ENCODE measurements at regions not wholly inside any gene's neighbourhood (a gene's known extent, or its start where the extent isn't known, plus 50 kb on each side); places are given as distances from the start of the nearest gene placed in this dataset.
"Not testable (repeated sequence)": the region's sequence is repeated elsewhere in the genome, so short reads cannot be mapped to it uniquely, and the experiment has no call there.

DNA sequence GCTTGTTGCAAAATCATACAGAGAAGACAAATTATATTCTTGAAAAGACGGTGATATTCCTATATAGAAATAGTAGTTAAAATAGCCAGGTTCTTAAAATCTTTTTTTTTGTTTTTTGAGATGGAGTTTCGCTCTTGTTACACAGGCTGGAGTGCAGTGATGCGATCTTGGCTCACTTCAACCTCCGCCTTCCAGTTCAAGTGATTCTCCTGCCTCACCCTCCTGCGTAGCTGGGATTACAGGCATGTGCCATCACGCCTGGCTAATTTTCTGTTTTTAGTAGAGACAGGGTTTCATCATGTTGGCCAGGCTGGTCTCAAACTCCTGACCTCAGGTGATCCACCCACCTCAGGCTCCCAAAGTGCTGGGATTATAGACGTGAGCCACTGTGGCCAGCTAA lies 257.9 kb upstream of the CELF2 start:
- not testable (repeated sequence) for H3K9me3 ChIP-seq (ENCODE audit: control insufficient read depth, insufficient read depth, low read length); DNase-seq (ENCODE audit: low read depth in 4 of 6, low spot score in 6 of 6); H3K27ac ChIP-seq (ENCODE audit: low read depth, low read length); H3K4me3 ChIP-seq (ENCODE audit: low read depth, low read length); H3K4me1 ChIP-seq (ENCODE audit: control insufficient read depth, insufficient read depth, low read length); H3K27me3 ChIP-seq (ENCODE audit: control insufficient read depth, insufficient read depth, low read length); H3K36me3 ChIP-seq (ENCODE audit: control insufficient read depth, insufficient read depth, low read length)
- WGBS (ENCODE audit: insufficient coverage): 97% methylated on average over 3 of the region's 7 CpGs

DNA sequence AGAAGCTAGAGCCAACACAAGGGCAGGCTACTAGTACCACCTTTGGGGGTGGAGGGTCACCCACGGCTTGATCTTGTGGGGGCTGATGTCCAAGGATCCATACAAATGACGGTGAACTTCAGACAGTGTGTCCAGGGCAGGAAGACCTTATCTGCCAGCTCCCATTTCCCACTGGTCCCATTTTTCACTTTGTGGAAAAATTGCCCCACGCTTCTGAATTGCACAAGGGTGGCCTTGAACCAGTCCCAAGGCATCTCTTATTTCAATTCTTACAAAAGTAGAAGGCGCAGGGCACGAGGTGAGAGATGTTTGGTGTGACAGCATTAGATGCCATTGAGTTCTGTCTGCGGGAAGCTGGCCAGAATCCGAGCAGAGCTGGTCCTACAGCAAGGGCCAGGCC lies 252.7 kb upstream of the CELF2 start:
- Histone ChIP-seq H3K4me3 (ENCODE audit: low read depth, low read length) (no peak overlapping the region), H3K27ac (ENCODE audit: low read depth, low read length) (no peak overlapping the region), H3K27me3 (ENCODE audit: control insufficient read depth, insufficient read depth, low read length) (no peaks in the 10 kb centered on the region), H3K36me3 (ENCODE audit: control insufficient read depth, insufficient read depth, low read length) (no peaks in the 10 kb centered on the region), H3K4me1 (ENCODE audit: control insufficient read depth, insufficient read depth, low read length) (no peaks in the 10 kb centered on the region), H3K9me3 (ENCODE audit: control insufficient read depth, insufficient read depth, low read length) (no peaks in the 10 kb centered on the region)
- no peak for DNase-seq (ENCODE audit: low read depth in 4 of 6, low spot score in 6 of 6)
- 96% methylated on average over 7 of the region's 7 CpGs for WGBS (ENCODE audit: insufficient coverage)

DNA sequence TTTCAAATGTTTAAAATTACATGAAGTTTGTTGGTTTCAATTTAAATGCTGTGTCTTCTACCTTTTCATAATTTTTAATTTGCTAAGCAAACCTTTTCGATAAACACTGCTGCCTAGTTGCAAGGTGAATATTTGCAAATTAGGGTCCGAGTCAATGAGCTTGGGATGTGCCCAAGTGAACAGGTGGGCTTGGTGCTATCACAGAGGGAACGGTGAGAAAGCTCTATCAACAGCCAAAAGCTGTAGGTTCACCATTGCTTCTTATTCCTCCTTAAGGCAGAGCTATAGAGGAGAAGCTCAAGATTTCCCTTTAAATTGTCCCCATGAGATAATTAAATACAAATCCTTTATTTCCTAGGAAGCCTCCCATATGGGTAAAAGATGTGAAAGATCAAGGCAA lies 245.3 kb upstream of the CELF2 start:
- H3K4me3 ChIP-seq (ENCODE audit: low read depth, low read length): no peak overlapping the region
- H3K9me3 ChIP-seq (ENCODE audit: control insufficient read depth, insufficient read depth, low read length): no peaks in the 10 kb centered on the region
- 86% methylated on average over 1 of the region's 3 CpGs for whole genome bisulfite sequencing (ENCODE audit: insufficient coverage)
- peak in 1 of 6 donors; percentile 7 for DNase-seq (ENCODE audit: low read depth in 4 of 6, low spot score in 6 of 6)
- H3K27me3 ChIP-seq (ENCODE audit: control insufficient read depth, insufficient read depth, low read length): no peaks in the 10 kb centered on the region
- H3K4me1 ChIP-seq (ENCODE audit: control insufficient read depth, insufficient read depth, low read length): no peaks in the 10 kb centered on the region
- H3K27ac ChIP-seq (ENCODE audit: low read depth, low read length): no peak overlapping the region
- H3K36me3 ChIP-seq (ENCODE audit: control insufficient read depth, insufficient read depth, low read length): no peaks in the 10 kb centered on the region

DNA sequence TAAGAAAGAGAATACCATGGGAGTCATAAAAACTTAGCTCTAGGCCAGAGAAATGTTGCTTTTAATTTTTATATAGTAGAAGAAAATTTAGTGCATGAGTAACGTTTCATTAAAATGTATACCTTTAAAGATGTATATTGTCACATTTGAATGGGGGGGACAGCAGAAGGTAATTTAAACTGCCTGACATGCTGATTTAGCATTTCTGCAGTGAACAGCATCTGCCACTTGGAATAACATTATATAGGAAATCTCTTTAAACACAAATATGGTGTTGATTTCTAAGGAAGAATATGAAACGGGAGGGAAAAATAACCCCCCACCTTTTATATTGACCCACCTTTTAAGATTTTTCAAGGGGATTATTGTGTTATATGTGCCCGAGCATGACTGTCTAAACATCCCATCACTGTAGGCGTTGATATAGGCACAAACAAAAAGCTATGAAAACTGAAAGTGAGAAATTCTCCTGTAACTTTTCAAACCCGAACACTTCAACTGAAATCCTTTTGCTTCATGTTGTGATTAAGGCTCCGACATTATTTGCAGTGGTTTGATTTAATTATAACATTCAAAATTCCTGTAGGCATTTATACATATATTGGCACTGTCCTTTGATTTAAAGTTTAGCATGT lies 244.7 kb upstream of the CELF2 start:
- Histone ChIP-seq H3K36me3 (ENCODE audit: control insufficient read depth, insufficient read depth, low read length) (no peaks in the 10 kb centered on the region), H3K27ac (ENCODE audit: low read depth, low read length) (no peak overlapping the region), H3K9me3 (ENCODE audit: control insufficient read depth, insufficient read depth, low read length) (no peaks in the 10 kb centered on the region), H3K4me1 (ENCODE audit: control insufficient read depth, insufficient read depth, low read length) (no peaks in the 10 kb centered on the region), H3K27me3 (ENCODE audit: control insufficient read depth, insufficient read depth, low read length) (no peaks in the 10 kb centered on the region), H3K4me3 (ENCODE audit: low read depth, low read length) (no peak overlapping the region)
- DNase-seq (ENCODE audit: low read depth in 4 of 6, low spot score in 6 of 6): peak in 1 of 6 donors; percentile 46
- WGBS (ENCODE audit: insufficient coverage): no CpG with 5 or more reads among the region's 6 CpGs

DNA sequence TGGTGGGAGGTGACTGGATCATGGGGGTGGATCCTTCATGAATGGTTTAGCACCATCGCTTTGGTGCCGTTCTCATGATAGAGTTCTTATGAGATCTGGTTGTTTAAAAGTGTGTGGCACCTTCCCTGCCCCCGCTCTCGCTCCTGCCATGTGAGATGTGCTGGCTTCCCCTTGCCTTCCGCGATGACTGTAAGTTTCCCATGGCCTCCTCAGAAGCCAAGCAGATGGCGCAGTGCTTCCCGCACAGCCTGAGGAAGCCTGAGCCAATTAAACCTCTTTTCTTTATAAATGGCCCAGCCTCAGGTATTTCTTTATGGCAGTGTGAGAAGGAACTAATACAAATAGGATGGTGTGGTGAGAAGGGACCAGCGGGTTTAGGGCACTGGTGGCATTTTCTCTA lies 243.3 kb upstream of the CELF2 start:
- no peaks in the 10 kb centered on the region for H3K9me3 ChIP-seq (ENCODE audit: control insufficient read depth, insufficient read depth, low read length)
- 97% methylated on average over 7 of the region's 9 CpGs for WGBS (ENCODE audit: insufficient coverage)
- H3K36me3 ChIP-seq (ENCODE audit: control insufficient read depth, insufficient read depth, low read length): no peaks in the 10 kb centered on the region
- DNase-seq (ENCODE audit: low read depth in 4 of 6, low spot score in 6 of 6): peak in 1 of 6 donors; percentile 40
- no peak overlapping the region for H3K4me3 ChIP-seq (ENCODE audit: low read depth, low read length)
- no peaks in the 10 kb centered on the region for H3K4me1 ChIP-seq (ENCODE audit: control insufficient read depth, insufficient read depth, low read length)
- H3K27me3 ChIP-seq (ENCODE audit: control insufficient read depth, insufficient read depth, low read length): no peaks in the 10 kb centered on the region
- no peak overlapping the region for H3K27ac ChIP-seq (ENCODE audit: low read depth, low read length)

DNA sequence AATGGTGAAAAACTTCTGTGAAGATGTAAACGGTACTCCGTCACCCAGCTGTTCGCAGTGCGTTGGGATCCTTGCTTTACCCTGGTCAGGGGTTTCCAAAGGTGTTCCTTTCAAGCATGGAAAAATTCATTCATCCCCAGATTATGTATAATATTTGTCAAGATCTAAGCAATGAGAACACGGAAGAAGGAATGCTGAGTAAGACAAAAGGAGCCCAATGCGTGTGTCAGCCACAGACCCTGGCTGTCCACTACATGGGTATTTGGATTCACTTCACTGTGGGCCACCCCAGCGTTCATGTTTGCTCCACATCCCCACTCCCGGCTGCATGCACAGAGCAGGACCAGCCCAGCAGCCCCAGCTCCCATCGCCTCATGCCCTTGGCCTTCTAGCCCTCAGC lies 241.3 kb upstream of the CELF2 start:
- Histone ChIP-seq H3K4me3 (ENCODE audit: low read depth, low read length) (no peak overlapping the region), H3K9me3 (ENCODE audit: control insufficient read depth, insufficient read depth, low read length) (no peaks in the 10 kb centered on the region), H3K36me3 (ENCODE audit: control insufficient read depth, insufficient read depth, low read length) (no peaks in the 10 kb centered on the region), H3K4me1 (ENCODE audit: control insufficient read depth, insufficient read depth, low read length) (no peaks in the 10 kb centered on the region), H3K27me3 (ENCODE audit: control insufficient read depth, insufficient read depth, low read length) (no peaks in the 10 kb centered on the region), H3K27ac (ENCODE audit: low read depth, low read length) (no peak overlapping the region)
- 100% methylated on average over 4 of the region's 9 CpGs for WGBS (ENCODE audit: insufficient coverage)
- no peak for DNase-seq (ENCODE audit: low read depth in 4 of 6, low spot score in 6 of 6)

DNA sequence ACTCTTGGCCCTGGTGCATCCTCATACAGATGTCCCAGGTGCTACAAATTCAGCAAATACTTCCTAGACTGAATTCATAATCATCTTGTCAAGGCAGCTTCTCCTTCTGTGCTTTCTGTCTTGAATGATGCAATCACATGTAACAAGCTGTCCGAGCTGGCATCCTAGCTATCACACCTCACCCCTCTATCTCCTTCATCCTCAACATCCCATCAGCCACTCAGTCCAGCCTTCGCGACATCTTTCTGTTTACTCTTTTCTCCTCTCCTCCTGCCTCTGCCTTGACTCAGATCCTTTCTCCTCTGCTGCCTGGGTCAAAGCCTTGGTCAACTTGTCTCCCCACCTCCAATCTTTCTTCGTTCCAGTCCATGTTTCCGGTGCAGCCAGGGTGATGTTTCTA lies 240.4 kb upstream of the CELF2 start:
- Histone ChIP-seq H3K4me1 (ENCODE audit: control insufficient read depth, insufficient read depth, low read length) (no peaks in the 10 kb centered on the region), H3K27me3 (ENCODE audit: control insufficient read depth, insufficient read depth, low read length) (no peaks in the 10 kb centered on the region), H3K36me3 (ENCODE audit: control insufficient read depth, insufficient read depth, low read length) (no peaks in the 10 kb centered on the region), H3K9me3 (ENCODE audit: control insufficient read depth, insufficient read depth, low read length) (no peaks in the 10 kb centered on the region), H3K4me3 (ENCODE audit: low read depth, low read length) (no peak overlapping the region), H3K27ac (ENCODE audit: low read depth, low read length) (no peak overlapping the region)
- no peak for DNase-seq (ENCODE audit: low read depth in 4 of 6, low spot score in 6 of 6)
- WGBS (ENCODE audit: insufficient coverage): 95% methylated on average over 5 of the region's 5 CpGs

DNA sequence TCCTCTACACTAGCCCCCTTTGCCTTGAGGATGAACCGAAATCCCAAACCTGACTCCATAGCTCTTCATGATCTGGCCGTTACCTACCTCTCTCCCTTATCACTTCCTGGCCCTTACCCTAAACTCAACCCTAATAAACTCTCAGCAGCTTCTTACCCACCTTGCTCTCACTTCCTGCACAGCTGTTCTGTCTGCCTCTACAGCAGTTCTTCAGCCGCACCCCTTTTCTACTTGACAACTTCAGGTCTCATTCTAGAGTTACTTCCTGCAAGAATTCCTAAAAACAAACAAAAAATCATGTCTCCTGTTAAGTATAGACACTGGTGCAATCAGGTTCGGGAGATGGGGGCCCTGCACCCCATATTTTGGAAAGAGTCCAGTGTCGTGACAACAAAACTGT lies 239.9 kb upstream of the CELF2 start:
- 86% methylated on average over 5 of the region's 5 CpGs for WGBS (ENCODE audit: insufficient coverage)
- H3K4me3 ChIP-seq (ENCODE audit: low read depth, low read length): no peak overlapping the region
- H3K9me3 ChIP-seq (ENCODE audit: control insufficient read depth, insufficient read depth, low read length): no peaks in the 10 kb centered on the region
- H3K4me1 ChIP-seq (ENCODE audit: control insufficient read depth, insufficient read depth, low read length): no peaks in the 10 kb centered on the region
- no peaks in the 10 kb centered on the region for H3K27me3 ChIP-seq (ENCODE audit: control insufficient read depth, insufficient read depth, low read length)
- H3K36me3 ChIP-seq (ENCODE audit: control insufficient read depth, insufficient read depth, low read length): no peaks in the 10 kb centered on the region
- H3K27ac ChIP-seq (ENCODE audit: low read depth, low read length): no peak overlapping the region
- no peak for DNase-seq (ENCODE audit: low read depth in 4 of 6, low spot score in 6 of 6)

DNA sequence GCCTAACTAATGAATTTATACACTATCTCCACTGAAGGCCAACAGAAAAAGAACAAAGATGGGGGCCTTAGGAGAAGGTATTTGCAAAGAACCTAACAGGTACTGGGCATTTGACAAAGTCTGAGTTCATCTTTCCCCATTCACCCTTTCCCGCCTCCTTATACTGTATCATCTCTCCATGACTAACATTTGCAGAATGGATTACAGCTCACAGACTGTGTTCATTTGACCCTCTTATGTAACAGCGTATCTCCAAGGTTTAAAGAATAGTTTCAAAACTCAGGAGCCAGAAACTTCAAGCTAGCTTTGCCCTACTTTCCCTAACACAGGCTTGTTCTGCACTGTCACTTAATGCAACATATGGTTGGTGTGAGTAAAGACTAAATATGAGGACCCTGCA lies 238.7 kb upstream of the CELF2 start:
- no peak for DNase-seq (ENCODE audit: low read depth in 4 of 6, low spot score in 6 of 6)
- Histone ChIP-seq H3K4me1 (ENCODE audit: control insufficient read depth, insufficient read depth, low read length) (no peaks in the 10 kb centered on the region), H3K9me3 (ENCODE audit: control insufficient read depth, insufficient read depth, low read length) (no peaks in the 10 kb centered on the region), H3K36me3 (ENCODE audit: control insufficient read depth, insufficient read depth, low read length) (no peaks in the 10 kb centered on the region), H3K4me3 (ENCODE audit: low read depth, low read length) (no peak overlapping the region), H3K27me3 (ENCODE audit: control insufficient read depth, insufficient read depth, low read length) (no peaks in the 10 kb centered on the region), H3K27ac (ENCODE audit: low read depth, low read length) (no peak overlapping the region)
- WGBS (ENCODE audit: insufficient coverage): 100% methylated on average over 1 of the region's 2 CpGs

DNA sequence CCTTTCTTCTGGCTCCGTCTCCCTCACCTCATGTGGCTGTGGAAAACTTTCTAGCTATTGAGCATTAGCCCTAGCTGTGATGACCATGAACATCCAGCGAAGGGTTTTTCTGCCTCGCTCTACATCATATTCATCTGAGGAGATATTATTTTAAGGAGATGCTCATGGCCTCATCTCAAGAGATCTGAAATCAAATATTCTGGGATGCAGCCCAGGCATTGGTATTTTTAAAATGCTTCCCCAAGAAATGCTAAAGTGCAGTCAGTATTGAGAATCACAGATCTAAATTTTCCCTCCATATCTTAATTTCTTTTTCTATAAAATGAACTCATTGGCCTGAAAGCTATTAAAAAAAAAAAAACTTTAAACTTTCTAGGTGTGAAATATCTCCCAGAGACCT lies 238.2 kb upstream of the CELF2 start:
- 100% methylated on average over 1 of the region's 3 CpGs for WGBS (ENCODE audit: insufficient coverage)
- no peak overlapping the region for H3K4me3 ChIP-seq (ENCODE audit: low read depth, low read length)

More for the DNA sequence above, 238.2 kb upstream of the CELF2 start:
- Histone ChIP-seq H3K36me3 (ENCODE audit: control insufficient read depth, insufficient read depth, low read length) (no peaks in the 10 kb centered on the region), H3K9me3 (ENCODE audit: control insufficient read depth, insufficient read depth, low read length) (peaks cover 2% of the 10 kb centered on the region), H3K27ac (ENCODE audit: low read depth, low read length) (no peak overlapping the region), H3K4me1 (ENCODE audit: control insufficient read depth, insufficient read depth, low read length) (no peaks in the 10 kb centered on the region), H3K27me3 (ENCODE audit: control insufficient read depth, insufficient read depth, low read length) (no peaks in the 10 kb centered on the region)
- DNase-seq (ENCODE audit: low read depth in 4 of 6, low spot score in 6 of 6): peak in 1 of 6 donors; percentile 65
